ENCODE measurements at regions not wholly inside any gene's neighbourhood (a gene's known extent, or its start where the extent isn't known, plus 50 kb on each side); places are given as distances from the start of the nearest gene placed in this dataset.
"Not testable (repeated sequence)": the region's sequence is repeated elsewhere in the genome, so short reads cannot be mapped to it uniquely, and the experiment has no call there.

DNA sequence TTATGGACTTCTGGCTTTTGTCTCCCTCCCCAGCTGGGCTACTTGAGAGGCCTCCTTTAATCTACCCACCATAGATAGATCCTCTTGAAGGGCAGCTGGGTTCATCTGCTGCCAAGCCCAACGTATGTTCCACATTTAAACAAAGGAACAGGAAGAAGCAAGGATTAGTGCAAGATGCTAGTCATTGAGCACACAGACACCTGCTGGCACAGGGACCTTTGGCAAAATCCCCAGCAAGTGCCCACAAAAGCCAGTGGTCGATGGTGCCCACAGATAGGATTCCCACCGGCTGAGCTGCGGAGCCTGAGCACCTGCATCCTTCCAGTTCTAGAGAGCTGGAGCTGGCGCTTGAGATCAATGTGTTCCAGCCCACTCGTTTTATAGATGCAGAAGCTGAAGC lies 57.7 kb upstream of the SHB start:
- DNase-seq (ENCODE audit: low read depth), result no peak

DNA sequence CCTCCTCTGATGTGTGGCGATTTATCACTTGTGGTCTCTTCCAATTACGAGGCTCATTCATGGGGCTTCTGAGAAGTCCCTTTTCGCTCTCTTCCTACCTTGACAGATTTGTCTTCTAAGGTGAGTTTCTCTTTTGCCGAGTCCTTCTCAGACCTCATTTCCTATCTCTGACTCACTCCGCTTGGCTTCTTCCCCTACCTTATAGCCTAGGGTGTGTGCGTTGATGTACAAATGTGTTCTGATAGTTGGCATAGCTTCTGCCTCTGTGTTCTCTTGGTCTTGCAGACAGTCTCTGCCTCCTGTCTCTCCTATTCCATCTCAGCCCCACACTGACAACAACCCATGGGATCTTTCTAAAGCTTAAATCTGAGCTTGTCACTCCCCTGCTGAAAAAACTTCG lies 56.9 kb upstream of the SHB start:
- no peak for DNase-seq (ENCODE audit: low read depth)

DNA sequence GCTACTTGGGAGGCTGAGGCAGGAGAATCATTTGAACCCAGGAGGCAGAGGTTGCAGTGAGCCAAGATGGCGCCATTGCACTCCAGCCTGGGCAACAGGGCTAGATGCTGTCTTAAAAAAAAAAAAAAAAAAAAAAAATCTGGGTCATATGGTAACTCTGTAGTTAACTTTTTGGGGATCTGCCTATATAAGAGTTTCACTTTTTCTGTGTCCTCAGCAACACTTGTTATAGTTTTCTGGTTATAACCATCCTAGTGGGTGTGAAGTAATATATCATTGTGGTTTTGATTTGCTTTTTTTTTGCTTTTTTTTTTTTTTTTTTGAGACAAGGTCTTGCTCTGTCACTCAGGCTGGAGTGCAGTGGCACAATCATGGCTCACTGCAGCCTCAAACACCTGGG lies 54.3 kb upstream of the SHB start:
- DNase-seq (ENCODE audit: low read depth), result not testable (repeated sequence)

DNA sequence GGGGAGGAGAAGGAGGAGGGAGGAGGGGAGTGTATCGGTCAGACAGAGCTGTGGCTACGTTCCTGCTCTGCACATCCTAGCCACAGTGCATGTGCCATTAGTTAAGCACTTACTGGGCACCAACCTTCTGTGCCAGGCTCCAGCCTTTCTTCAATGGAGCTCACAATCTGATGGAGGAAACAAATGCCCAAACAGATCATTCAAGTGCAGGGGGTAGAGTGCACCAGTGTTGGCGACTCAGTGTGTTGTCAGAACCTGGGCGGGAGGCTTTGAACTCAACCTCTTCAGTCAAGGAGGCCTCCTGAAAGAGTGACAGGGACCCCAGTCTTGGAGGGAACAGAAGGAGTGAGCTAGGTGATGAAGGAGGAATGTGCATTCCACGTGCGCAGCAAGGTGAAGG lies 51.9 kb upstream of the SHB start:
- DNase-seq (ENCODE audit: low read depth), result no peak

DNA sequence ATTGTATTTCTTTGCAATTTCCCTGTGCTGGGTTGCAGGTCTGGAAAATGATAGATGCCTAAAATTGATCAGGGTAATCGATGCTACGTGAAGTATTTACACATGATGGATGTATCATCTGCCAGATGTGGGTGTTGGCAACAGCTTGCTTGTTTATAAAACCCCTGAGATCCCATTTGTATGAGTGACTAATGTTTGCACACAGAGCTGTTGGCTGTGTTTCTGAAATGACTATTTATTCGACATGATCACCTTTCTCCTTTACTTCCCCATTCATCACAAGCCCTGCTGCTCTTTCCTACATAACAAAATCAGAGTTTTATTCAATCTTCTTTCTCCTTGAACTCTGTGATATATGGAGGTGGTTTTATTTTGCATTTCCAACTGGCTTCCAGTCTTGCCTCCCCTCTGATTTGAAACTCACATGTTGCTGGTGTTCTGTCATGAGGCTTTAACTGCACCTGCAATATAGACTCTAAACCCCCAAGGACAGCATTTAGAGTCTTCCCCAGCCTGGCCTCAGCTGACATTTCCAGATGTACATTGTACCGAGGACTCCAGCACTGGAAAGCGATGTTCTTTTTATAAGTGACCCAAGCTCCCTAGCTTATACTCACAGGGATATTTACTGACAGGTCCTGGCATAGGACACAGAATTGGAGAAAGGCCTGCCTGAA lies 50.7 kb upstream of the SHB start:
- DNase-seq (ENCODE audit: low read depth), result no peak

DNA sequence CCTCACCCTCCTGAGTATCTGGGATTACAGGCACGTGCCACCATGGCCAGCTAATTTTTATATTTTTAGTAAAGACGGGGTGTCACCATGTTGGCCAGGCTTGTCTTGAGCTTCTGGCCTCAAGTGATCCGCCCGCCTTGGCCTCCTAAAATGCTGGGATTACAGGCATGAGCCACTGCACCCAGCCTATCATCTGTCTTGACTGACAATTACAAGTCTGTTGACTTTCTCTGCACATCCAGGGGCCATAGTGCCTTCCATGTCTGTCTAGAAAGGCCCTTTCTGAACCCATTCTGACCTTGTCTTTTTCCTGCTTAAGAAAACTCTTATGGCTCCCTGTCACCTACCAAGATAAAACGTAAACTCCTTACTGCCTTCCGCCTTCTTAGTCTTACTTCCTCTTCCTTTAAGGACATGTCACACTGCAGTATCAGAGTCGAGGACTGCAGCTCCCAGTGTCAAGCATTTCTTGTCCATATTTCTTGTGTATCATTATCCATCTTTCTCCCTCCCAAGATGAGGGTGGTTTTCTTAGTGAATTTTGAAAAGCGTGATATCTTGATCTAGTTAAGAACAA lies 49.9 kb upstream of the SHB start:
- no peak for DNase-seq (ENCODE audit: low read depth)

Data from CMK (cell line).